ENCODE measurements at regions not wholly inside any gene's neighbourhood (a gene's known extent, or its start where the extent isn't known, plus 50 kb on each side); places are given as distances from the start of the nearest gene placed in this dataset.

DNA sequence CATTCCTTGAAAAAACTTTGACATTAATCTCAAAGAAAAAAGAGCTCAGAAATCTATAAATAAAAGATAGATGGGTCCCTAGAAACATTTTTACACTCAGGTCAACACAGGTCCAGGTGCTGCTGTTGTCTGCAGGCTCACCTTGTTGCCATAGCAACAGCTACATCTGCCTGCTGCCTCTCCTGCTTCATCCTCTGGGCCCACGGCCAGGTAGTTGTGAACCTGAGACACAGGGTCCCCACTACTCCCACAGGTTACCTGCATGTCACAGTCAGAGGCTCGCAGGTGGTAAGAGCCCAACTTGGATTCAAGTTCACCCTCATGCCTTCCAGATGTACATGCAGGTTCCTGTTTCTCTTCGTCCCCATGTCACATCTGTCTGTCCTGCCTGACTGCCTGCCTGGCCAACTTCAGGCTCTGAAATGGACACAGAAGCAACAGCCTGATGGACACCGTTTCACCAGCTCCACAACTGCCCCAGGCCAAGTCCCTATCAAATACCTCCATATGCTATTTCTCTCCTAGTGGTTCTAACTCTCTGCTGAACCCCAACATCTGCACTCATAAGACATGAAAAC lies 88.3 kb upstream of the SALL3 start:
- H3K4me3 ChIP-seq (ENCODE audit: low read length) = no peak overlapping the region
- no peaks in the 10 kb centered on the region for H4K20me1 ChIP-seq (ENCODE audit: insufficient read depth, low read length)
- no peak overlapping the region for H3K27ac ChIP-seq (ENCODE audit: low read length)
- H3K36me3 ChIP-seq (replicated peaks; ENCODE audit: low read depth, low read length) = no peaks in the 10 kb centered on the region
- no peak overlapping the region for H3K4me2 ChIP-seq (ENCODE audit: low read length)
- TF ChIP-seq EZH2phosphoT487 (IDR thresholded peaks at IDR 0.05; ENCODE audit: low read depth) = no peak
- no peaks in the 10 kb centered on the region for H3K27me3 ChIP-seq (ENCODE audit: low read depth, low read length)
- no peak overlapping the region for H3K9ac ChIP-seq (ENCODE audit: low read length)
- H3K9me3 ChIP-seq (ENCODE audit: insufficient read depth, low read length) = peaks cover 9% of the 10 kb centered on the region; the same call in 1 of the 2 replicates
- H2AFZ ChIP-seq (ENCODE audit: low read depth, low read length) = no peak overlapping the region
- H3K79me2 ChIP-seq (ENCODE audit: low read length) = no peaks in the 10 kb centered on the region
- H3K4me1 ChIP-seq (ENCODE audit: low read length) = no peaks in the 10 kb centered on the region

DNA sequence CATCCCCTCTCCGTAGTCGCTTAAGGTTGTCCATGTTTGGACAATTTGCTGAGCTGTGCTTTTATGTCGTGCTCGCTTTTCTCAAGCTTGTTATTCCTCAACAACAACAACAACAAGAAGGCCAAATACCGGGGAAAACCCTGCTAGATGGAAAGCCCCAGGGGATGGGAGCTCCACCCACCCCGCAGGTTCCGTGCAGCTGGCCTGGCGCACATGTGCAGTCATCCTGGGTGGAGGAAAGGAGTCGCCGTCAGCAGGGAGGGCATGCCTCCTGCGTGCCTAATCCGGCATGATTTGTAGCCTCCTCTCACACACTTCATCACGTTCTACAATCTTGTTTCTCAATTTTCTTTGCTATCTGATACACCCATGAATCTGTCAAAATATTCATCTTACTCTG lies 87.4 kb upstream of the SALL3 start:
- no peak overlapping the region for H3K27ac ChIP-seq (ENCODE audit: low read length)
- H2AFZ ChIP-seq (ENCODE audit: low read depth, low read length) = no peak overlapping the region
- no peaks in the 10 kb centered on the region for H4K20me1 ChIP-seq (ENCODE audit: insufficient read depth, low read length)
- H3K27me3 ChIP-seq (ENCODE audit: low read depth, low read length) = no peaks in the 10 kb centered on the region
- H3K4me2 ChIP-seq (ENCODE audit: low read length) = no peak overlapping the region
- TF ChIP-seq EZH2phosphoT487 (IDR thresholded peaks at IDR 0.05; ENCODE audit: low read depth) = no peak
- TF ChIP-seq, protein P1, sequence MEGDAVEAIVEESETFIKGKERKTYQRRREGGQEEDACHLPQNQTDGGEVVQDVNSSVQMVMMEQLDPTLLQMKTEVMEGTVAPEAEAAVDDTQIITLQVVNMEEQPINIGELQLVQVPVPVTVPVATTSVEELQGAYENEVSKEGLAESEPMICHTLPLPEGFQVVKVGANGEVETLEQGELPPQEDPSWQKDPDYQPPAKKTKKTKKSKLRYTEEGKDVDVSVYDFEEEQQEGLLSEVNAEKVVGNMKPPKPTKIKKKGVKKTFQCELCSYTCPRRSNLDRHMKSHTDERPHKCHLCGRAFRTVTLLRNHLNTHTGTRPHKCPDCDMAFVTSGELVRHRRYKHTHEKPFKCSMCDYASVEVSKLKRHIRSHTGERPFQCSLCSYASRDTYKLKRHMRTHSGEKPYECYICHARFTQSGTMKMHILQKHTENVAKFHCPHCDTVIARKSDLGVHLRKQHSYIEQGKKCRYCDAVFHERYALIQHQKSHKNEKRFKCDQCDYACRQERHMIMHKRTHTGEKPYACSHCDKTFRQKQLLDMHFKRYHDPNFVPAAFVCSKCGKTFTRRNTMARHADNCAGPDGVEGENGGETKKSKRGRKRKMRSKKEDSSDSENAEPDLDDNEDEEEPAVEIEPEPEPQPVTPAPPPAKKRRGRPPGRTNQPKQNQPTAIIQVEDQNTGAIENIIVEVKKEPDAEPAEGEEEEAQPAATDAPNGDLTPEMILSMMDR (IDR thresholded peaks at IDR 0.05; ENCODE audit: low read depth, low read length) = no peak
- no peak overlapping the region for H3K9ac ChIP-seq (ENCODE audit: low read length)
- no peak overlapping the region for H3K4me3 ChIP-seq (ENCODE audit: low read length)
- H3K36me3 ChIP-seq (replicated peaks; ENCODE audit: low read depth, low read length) = no peaks in the 10 kb centered on the region
- H3K4me1 ChIP-seq (ENCODE audit: low read length) = no peaks in the 10 kb centered on the region
- peaks cover 9% of the 10 kb centered on the region; the same call in 1 of the 2 replicates for H3K9me3 ChIP-seq (ENCODE audit: insufficient read depth, low read length)
- no peaks in the 10 kb centered on the region for H3K79me2 ChIP-seq (ENCODE audit: low read length)

DNA sequence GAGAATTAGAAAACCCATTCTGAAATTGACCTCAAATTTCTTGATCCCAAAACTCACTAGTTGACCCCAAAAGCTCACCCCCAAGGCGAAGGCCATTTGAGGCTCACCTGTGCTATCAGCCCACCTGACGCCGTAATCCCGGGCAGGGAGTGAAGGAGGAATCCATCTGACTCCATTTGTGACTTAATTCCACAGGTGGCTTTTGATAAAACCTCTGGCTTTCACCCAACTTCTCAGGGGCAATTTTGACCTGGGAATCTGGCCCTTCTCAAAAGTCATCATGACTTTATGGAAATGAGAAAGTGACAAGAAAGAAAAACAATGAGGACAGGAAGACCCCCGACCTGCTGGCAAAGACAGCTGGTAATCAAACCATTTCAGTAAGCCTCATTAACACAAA lies 86.9 kb upstream of the SALL3 start:
- H3K79me2 ChIP-seq (ENCODE audit: low read length) = no peaks in the 10 kb centered on the region
- H3K9me3 ChIP-seq (ENCODE audit: insufficient read depth, low read length) = peaks cover 9% of the 10 kb centered on the region; the same call in 1 of the 2 replicates
- no peak overlapping the region for H3K4me2 ChIP-seq (ENCODE audit: low read length)
- no peak overlapping the region for H2AFZ ChIP-seq (ENCODE audit: low read depth, low read length)
- no peaks in the 10 kb centered on the region for H4K20me1 ChIP-seq (ENCODE audit: insufficient read depth, low read length)
- no peaks in the 10 kb centered on the region for H3K4me1 ChIP-seq (ENCODE audit: low read length)
- no peaks in the 10 kb centered on the region for H3K27me3 ChIP-seq (ENCODE audit: low read depth, low read length)
- H3K36me3 ChIP-seq (replicated peaks; ENCODE audit: low read depth, low read length) = no peaks in the 10 kb centered on the region
- no peak for TF ChIP-seq EZH2phosphoT487 (IDR thresholded peaks at IDR 0.05; ENCODE audit: low read depth)
- TF ChIP-seq, protein P1 (IDR thresholded peaks at IDR 0.05; ENCODE audit: low read depth, low read length) = no peak
- no peak overlapping the region for H3K27ac ChIP-seq (ENCODE audit: low read length)
- no peak overlapping the region for H3K9ac ChIP-seq (ENCODE audit: low read length)
- H3K4me3 ChIP-seq (ENCODE audit: low read length) = no peak overlapping the region

DNA sequence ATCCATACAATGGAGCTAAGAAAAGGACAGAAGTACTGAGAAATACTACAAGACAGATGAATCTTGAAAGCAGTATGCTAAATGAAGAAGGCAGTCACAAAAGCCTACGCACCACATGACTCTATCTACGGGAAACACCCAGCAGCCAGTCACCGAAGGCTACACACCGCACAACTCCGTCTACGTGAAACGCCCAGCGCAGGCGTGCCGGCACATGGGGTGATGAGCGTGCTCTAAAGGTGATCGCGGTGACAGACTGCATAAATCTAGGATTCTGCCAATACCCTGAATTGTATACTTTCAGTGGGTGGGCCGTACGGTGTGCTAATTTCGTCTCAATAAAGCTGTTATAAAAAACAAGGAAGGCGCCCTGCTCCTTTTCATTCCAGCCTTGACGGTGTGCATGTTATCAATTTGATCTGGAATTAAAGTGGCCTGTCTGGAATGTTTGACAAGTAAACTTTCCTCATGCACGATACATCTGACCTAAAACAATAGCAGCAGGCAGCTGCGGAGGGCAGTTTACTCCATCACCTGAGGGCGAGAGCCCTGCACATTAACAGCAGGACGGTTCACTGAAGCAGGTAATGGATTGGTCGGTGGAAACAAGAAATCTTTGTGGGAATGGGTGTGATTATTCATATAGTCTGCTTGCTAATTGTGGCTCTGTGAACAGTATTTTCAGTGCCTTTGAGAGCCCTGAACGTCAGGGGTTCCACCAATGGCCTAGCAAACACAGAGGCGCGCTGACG lies 86.2 kb upstream of the SALL3 start:
- Histone ChIP-seq H3K4me1 (ENCODE audit: low read length) (no peaks in the 10 kb centered on the region), H3K4me2 (ENCODE audit: low read length) (no peak overlapping the region), H3K36me3 (replicated peaks; ENCODE audit: low read depth, low read length) (no peaks in the 10 kb centered on the region), H3K4me3 (ENCODE audit: low read length) (no peak overlapping the region), H4K20me1 (ENCODE audit: insufficient read depth, low read length) (no peaks in the 10 kb centered on the region), H3K27me3 (ENCODE audit: low read depth, low read length) (no peaks in the 10 kb centered on the region), H2AFZ (ENCODE audit: low read depth, low read length) (no peak overlapping the region), H3K79me2 (ENCODE audit: low read length) (no peaks in the 10 kb centered on the region), H3K9me3 (ENCODE audit: insufficient read depth, low read length) (peaks cover 9% of the 10 kb centered on the region; the same call in 1 of the 2 replicates), H3K27ac (ENCODE audit: low read length) (no peak overlapping the region), H3K9ac (ENCODE audit: low read length) (no peak overlapping the region)
- TF ChIP-seq, protein P1 (IDR thresholded peaks at IDR 0.05; ENCODE audit: low read depth, low read length) = no peak
- no peak for TF ChIP-seq EZH2phosphoT487 (IDR thresholded peaks at IDR 0.05; ENCODE audit: low read depth)
